ENCODE measurements at regions not wholly inside any gene's neighbourhood (a gene's known extent, or its start where the extent isn't known, plus 50 kb on each side); places are given as distances from the start of the nearest gene placed in this dataset.
"Not testable (repeated sequence)": the region's sequence is repeated elsewhere in the genome, so short reads cannot be mapped to it uniquely, and the experiment has no call there.

DNA sequence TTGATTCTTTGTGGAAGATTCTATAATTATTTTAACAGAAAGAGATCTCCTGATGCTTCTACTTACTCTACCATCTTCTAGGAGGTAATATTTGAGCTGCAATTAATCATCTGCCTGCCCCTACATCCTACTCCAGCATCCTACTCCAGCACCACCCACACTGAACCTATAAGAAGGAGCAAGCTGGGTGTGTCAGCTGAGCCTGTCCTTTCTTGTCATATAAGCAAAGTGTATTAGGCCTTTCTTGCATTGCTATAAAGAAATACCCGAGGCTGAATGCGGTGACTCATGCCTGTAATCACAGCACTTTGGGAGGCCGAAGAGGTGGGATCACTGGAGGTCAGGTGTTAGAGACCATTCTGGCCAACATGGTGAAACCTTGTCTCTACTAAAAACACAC, 84.2 kb upstream of the ARG1 start:
- in situ Hi-C loops (cut with HindIII; ENCODE audit: low sequenced_read_pairs) = loop anchor here (5.0 kb wide), 1 partner anchor 36 kb away; no protein-coding TSS in a partner anchor

- in situ Hi-C loops (cut with HindIII; ENCODE audit: low sequenced_read_pairs) = no loop called here
Observed at GRCh38 chr6:131490441-131490840, 82.6 kb upstream of the ARG1 start.

DNA sequence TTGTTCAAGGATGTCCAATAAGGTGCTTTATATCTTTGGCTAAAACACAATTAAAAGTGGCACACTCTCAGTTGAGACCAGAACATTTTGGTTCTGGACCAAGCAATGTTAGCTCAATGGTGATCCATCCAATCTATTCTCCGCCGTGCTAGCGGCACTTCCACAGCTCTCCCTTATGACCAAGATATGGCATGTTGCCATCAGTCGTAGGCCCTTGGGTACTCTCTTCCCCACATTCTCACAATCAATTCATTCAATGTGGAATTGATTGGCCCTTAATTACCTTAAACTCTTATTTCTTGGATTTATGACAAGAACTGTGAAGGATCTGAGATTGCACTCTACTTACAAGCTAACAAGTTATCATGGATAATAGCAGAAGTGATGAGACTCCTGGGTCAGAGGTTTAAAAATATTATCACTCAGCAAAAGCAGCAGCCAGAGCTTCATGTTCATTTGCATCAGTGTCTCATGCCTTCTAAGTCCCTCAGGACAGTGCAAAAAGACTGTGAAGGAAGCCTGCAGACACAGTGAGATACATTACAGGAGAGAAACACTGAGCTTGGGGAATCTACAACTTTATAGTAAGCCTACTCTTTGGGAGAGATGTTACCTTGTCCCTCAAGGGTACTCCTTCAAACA, 80.0 kb upstream of the ARG1 start:
- in situ Hi-C loops (cut with HindIII; ENCODE audit: low sequenced_read_pairs) = no loop called here

DNA sequence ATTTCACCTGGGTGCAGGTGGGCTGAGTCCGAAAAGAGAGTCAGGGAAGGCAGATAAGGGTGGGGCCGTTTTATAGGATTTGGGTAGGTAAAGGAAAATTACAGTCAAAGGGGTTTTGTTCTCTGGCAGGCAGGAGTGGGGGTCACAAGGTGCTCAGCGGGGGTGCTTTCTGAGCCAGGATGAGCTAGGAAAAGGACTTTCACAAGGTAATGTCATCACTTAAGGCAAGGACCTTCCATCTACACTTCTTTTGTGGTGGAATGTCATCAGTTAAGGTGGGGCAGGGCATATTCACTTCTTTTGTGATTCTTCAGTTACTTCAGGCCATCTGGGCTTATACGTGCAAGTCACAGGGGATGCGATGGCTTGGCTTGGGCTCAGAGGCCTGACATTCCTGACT, 68.6 kb upstream of the ARG1 start:
- in situ Hi-C loops (cut with HindIII; ENCODE audit: low sequenced_read_pairs) = not testable (repeated sequence)

- in situ Hi-C loops (cut with HindIII; ENCODE audit: low sequenced_read_pairs) = no loop called here
Observed at GRCh38 chr6:131510094-131510493, 62.9 kb upstream of the ARG1 start.

DNA sequence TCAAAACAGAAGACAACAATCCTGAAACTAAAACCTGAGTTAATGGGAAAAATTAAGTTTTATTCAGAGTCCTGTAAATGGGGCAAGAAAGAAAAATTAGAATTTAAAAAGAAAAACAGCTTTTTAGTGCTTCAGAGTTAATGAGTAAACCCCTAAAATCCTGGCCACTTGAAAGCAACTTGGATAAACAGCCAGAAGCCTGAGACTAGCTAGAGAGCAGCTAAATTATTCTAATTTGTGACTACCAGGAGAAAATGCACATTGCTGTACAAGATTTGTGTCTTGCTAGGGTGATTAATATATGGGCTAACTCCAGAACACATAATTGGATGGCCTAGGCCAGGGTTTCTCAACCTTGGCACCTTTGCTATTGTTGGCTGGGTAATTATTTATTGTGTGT, 62.4 kb upstream of the ARG1 start:
- in situ Hi-C loops (cut with HindIII; ENCODE audit: low sequenced_read_pairs) = no loop called here

DNA sequence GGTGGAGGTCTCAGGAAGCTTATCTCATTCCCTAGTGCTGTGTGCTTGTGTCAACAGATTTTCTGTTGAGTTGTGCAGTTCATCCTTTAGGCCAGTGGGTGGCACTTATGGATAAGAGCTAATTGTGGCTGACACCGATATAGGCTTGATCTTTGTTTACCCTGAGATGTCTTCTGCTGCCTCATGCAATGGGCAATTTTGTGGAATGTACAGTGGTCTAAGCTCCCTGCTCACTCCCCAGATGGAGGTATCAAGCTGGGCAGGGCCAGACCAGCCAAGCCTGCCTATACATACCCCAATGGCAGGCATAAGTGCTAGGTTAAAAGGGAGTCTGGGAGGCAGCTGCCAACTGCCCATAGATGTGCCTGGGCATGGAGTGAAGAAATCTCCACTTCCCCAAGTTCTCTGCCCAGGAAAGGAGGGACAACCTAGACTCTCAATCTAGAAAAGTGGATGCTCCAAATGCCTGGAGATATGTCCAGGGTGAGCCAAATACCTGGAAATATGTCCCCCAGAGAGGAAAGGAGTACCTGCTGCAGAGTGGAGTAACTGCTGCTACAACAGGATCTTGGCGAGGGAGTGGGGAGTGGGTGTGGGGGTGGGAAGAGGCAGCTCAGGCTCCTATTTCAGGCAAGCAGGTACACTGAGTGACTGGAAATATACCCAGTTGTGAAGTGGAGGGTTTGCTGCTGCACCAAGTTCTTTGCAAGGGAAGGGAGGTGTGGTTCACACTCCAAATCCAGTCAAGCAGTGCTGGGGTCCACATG, 53.2 kb upstream of the ARG1 start:
- in situ Hi-C loops (cut with HindIII; ENCODE audit: low sequenced_read_pairs) = no loop called here
